HG02870 (cell line): ENCODE measurements at regions not wholly inside any gene's neighbourhood (a gene's known extent, or its start where the extent isn't known, plus 50 kb on each side); places are given as distances from the start of the nearest gene placed in this dataset.
"Not testable (repeated sequence)": the region's sequence is repeated elsewhere in the genome, so short reads cannot be mapped to it uniquely, and the experiment has no call there.

Experiments
- ATAC-seq: cut with Tn5 transposase; IDR thresholded peaks from one replicate; pipeline ENCODE4 v1.9.1; 2021; ENCODE audit warnings: mild to moderate bottlenecking, moderate library complexity; ENCODE audit not compliant: unreplicated experiment

- ATAC-seq, result peak; percentile 61
Observed at GRCh38 chr3:144431134-144431533, 459.5 kb downstream of the DIPK2A start.

- no peak for ATAC-seq
Observed at GRCh38 chr3:144433006-144433405, 461.4 kb downstream of the DIPK2A start.

GRCh38 chr3:144437989-144438388, 466.4 kb downstream of the DIPK2A start:
- ATAC-seq, result peak; percentile 59

- no peak for ATAC-seq
Observed at GRCh38 chr3:144444061-144444460, 472.4 kb downstream of the DIPK2A start.

GRCh38 chr3:144444546-144444945, 472.9 kb downstream of the DIPK2A start:
- ATAC-seq, result no peak

GRCh38 chr3:144455841-144456440, 484.3 kb downstream of the DIPK2A start:
- no peak for ATAC-seq

GRCh38 chr3:144457758-144458157, 486.1 kb downstream of the DIPK2A start:
- ATAC-seq, result no peak

GRCh38 chr3:144458283-144458682, 486.7 kb downstream of the DIPK2A start:
- ATAC-seq, result no peak

- ATAC-seq, result no peak
Observed at GRCh38 chr3:144462337-144462736, 490.7 kb downstream of the DIPK2A start.

GRCh38 chr3:144463911-144464310, 492.3 kb downstream of the DIPK2A start:
- ATAC-seq, result no peak

- no peak for ATAC-seq
Observed at GRCh38 chr3:144466114-144466513, 494.5 kb downstream of the DIPK2A start.

GRCh38 chr3:144466540-144466939, 494.9 kb downstream of the DIPK2A start:
- ATAC-seq, result no peak

- ATAC-seq, result no peak
Observed at GRCh38 chr3:144470666-144471065, 499.0 kb downstream of the DIPK2A start.

- ATAC-seq, result no peak
Observed at GRCh38 chr3:144477593-144477992, 506.0 kb downstream of the DIPK2A start.

GRCh38 chr3:144480416-144480919, 508.8 kb downstream of the DIPK2A start:
- no peak for ATAC-seq

- no peak for ATAC-seq
Observed at GRCh38 chr3:144482876-144483275, 511.3 kb downstream of the DIPK2A start.

- no peak for ATAC-seq
Observed at GRCh38 chr3:144487011-144487410, 515.4 kb downstream of the DIPK2A start.

- ATAC-seq, result no peak
Observed at GRCh38 chr3:144488927-144489326, 517.3 kb downstream of the DIPK2A start.

GRCh38 chr3:144491333-144491732, 519.7 kb downstream of the DIPK2A start:
- ATAC-seq, result no peak

GRCh38 chr3:144494651-144495050, 523.0 kb downstream of the DIPK2A start:
- not testable (repeated sequence) for ATAC-seq

- ATAC-seq, result no peak
Observed at GRCh38 chr3:144496141-144496835, 524.7 kb downstream of the DIPK2A start.

- no peak for ATAC-seq
Observed at GRCh38 chr3:144497452-144497851, 525.8 kb downstream of the DIPK2A start.
